Body of pancreas (tissue), 4 donors: ENCODE measurements at regions not wholly inside any gene's neighbourhood (a gene's known extent, or its start where the extent isn't known, plus 50 kb on each side); places are given as distances from the start of the nearest gene placed in this dataset.

Experiments used
- POLR2A ChIP-seq, 3 donors: fragments of 450-650 bp; IDR thresholded peaks; one replicate each; pipeline ENCODE4 v1.6.1; 2016; ENCODE audit warnings: antibody characterized with exemption in 3 of 3, mild to moderate bottlenecking in 2 of 3
- TF ChIP-seq, protein P1 (sequence below), 7 experiments: fragments of 450-650 bp in 4 of 7; fragments of 200-600 bp in 3 of 7; sonication (generic) in 3 of 7; IDR thresholded peaks; one replicate each; pipeline ENCODE4 v1.5.1; 2016 to 2019; ENCODE audit warnings: antibody characterized with exemption in 7 of 7

DNA sequence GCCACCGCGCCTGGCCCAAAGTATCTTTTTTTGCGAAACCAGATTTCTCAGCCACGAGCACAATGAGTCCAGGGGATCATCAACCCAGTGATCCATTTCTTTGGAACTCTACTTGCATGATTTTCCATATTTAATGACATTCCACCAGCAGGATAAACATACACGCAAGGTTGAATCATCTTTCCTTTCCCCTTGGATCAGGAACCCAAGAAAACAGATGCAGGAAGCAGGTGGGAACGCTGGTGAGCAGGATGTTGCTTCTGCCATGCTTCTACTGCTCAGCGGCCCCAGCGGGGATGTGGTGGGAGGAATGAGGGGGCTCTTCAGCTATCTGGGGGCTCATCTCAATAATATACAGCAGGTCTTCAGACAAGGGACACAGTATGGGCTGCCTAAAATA lies 118.2 kb downstream of the SEC61B start:
- TF ChIP-seq, protein P1, sequence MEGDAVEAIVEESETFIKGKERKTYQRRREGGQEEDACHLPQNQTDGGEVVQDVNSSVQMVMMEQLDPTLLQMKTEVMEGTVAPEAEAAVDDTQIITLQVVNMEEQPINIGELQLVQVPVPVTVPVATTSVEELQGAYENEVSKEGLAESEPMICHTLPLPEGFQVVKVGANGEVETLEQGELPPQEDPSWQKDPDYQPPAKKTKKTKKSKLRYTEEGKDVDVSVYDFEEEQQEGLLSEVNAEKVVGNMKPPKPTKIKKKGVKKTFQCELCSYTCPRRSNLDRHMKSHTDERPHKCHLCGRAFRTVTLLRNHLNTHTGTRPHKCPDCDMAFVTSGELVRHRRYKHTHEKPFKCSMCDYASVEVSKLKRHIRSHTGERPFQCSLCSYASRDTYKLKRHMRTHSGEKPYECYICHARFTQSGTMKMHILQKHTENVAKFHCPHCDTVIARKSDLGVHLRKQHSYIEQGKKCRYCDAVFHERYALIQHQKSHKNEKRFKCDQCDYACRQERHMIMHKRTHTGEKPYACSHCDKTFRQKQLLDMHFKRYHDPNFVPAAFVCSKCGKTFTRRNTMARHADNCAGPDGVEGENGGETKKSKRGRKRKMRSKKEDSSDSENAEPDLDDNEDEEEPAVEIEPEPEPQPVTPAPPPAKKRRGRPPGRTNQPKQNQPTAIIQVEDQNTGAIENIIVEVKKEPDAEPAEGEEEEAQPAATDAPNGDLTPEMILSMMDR (IDR thresholded peaks at IDR 0.05) = no peak
- no peak for TF ChIP-seq POLR2A (IDR thresholded peaks at IDR 0.05)
